Loucy (cell line): ENCODE measurements at regions not wholly inside any gene's neighbourhood (a gene's known extent, or its start where the extent isn't known, plus 50 kb on each side); places are given as distances from the start of the nearest gene placed in this dataset.

Source experiments
- CTCF ChIP-seq: fragments of 200-600 bp; sonication (generic); conservative IDR thresholded peaks from 2 replicates; pipeline ENCODE4 v1.5.1; 2014; ENCODE audit warnings: mild to moderate bottlenecking, antibody characterized with exemption, low read length
- EZH2phosphoT487 ChIP-seq: fragments of 200-600 bp; IDR thresholded peaks from 2 replicates; pipeline ENCODE4 v1.6.1; 2018; ENCODE audit warnings: antibody characterized with exemption, mild to moderate bottlenecking, moderate library complexity, borderline replicate concordance

- TF ChIP-seq CTCF (no peak), EZH2phosphoT487 (no peak)
Observed at GRCh38 chr11:32531528-32531927, 52.1 kb upstream of the EIF3M start.
